ENCODE measurements at regions not wholly inside any gene's neighbourhood (a gene's known extent, or its start where the extent isn't known, plus 50 kb on each side); places are given as distances from the start of the nearest gene placed in this dataset.

DNA sequence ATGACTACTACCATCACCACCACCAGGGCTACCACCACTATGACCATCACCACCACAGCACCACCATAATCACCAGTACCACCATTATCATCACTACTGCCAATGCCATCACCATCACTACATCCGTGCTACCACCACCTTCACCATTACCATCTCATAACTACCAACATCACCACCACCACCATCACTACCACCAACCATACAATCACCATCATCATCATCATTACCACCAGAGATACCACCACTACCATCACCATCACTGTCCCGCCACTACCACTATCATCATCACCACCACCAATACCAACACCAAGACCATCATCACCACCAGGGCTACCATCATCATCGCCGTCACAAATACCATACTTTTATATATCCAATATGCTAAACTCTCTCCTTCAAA is 369.6 kb upstream of the DYNLRB2 start:
- no peak for DNase-seq

DNA sequence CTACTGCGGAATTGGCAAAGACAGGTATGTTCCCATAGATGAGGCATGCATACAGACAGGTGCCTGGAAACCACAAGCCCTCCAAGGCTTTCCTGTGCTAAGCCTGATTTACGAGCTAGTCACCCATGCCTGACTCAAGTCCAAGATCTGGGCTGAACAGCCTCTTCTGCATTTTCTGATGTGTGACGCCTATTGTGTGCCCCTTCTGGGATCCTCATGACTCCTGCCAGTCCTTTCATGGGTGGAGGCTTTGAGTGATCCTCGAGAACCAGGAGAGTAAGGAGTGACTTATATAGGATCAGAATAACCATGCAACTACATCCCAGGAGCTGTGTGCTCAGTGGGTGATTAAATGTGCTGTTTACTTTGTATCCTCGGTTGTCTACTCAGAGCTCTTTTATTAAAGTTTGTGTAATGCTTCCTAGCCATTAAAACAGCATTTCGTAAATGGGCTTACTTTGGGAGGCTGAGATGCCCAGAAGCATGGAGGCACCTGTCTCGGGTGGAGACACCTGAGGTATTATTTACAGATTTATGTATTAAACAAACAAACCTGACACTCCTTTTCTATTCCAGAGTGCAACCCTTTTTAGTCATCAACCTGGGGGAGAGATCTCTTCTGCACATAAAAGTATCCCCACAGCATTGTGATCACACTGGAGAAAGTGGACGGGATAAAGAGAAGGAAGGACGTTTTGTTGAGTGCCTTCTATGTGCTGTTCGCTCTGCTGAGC is 373.0 kb upstream of the DYNLRB2 start:
- DNase-seq = no peak

DNA sequence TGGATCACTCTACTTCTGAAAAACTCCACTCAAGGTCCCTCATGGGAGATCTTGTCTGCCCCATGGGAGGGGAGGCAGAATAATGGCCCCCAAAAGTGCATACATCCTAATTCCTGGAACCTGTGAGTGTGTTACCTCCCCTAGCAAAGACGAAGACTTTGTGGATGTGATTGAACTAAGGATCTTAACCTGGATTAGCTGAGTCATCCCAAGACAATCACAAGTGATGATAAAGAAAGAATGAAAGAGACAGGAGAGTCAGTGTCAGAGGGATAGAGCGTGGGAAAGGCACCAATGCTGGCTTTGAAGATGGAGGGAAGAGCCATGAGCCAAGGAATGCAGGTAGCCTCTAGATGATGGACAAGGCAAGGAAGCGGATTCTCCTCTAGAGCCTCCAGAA is 374.7 kb upstream of the DYNLRB2 start:
- DNase-seq = no peak

DNA sequence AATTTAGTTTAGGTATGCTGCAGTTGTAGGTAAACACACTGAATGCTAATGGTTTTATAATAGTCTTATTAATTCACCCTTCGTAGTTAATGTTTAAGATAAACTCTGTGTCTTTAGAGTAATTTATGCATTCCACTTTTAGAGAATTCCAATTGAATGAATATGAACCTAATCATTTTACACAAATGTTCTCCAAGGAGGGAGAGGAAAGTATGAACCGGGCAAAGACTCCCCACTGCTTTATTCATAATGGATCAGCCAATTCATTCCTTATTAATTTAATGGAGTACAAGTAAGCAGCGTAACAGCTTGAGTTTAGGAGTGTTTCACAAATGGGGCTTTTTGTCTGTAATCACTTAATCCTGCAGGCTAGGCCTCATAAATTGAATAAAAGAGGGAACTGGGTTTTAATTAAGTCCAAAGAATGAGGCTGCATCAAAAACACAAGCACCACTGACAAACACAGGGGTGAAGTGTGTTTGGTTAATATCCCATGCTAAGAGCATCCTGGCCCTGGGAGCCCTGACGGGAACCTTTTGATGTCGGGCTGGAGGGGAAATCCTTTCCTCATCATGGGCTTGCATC is 375.7 kb upstream of the DYNLRB2 start:
- DNase-seq = no peak

DNA sequence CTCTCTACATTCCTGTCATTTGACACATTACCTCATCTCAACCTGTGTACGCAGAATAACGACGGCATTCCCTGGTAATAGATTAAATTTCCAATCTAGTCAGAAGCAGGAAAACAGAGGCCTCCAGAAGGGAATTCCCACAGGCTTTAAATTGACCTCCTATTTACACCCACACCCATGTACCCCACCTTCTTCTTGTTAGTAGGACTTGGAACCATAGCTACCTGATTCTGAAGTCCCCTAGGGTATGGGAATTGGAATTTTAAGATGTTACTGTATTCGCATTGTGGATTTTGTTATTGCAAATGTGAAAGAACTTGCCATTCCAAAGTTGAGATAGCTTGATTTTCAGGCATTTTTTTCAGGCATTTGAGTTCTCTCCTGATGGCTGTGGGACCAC is 377.5 kb upstream of the DYNLRB2 start:
- DNase-seq = no peak

DNA sequence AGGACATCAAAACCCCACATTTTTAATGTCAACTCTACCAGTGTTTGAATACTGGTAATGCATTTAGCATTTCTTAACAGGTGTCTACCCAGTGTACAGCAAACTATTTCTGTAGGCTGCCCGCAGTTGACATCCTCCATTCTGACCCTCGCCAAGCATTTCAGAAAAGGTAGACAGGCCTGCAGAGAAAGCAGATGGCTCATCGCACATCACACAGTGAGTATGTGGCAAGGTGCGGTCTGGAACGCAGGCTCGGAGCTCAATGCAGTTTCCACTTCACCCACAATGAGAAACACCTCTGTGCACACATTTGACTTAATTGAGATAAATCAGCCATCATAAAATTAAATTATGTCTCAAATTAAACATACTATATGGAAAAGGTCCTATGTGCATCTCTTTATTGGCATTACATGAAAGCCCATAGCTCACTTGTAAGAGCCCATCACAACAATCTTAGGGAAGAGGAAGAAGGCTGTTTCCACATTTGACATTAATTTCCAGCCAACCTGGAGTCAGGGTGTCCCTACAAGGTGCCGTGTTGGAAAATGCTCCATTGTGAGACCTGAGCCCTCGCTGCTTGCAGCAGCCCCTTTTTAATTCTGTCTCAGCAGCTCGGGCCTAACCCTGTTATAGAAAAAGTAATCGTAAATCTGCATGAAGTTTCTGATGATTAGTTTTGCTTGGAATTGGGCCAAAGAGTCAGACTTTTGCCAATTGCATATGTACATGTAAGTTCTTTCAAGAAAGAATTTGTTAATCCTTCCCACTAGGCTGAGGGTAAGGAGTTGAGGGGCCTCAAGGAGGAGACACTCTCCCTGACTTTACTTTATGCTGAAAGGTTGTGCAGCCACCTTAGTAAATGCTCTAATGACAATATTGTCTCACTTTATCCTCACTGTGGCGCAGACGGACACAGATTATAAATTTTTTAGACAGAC is 378.7 kb upstream of the DYNLRB2 start:
- DNase-seq = no peak

DNA sequence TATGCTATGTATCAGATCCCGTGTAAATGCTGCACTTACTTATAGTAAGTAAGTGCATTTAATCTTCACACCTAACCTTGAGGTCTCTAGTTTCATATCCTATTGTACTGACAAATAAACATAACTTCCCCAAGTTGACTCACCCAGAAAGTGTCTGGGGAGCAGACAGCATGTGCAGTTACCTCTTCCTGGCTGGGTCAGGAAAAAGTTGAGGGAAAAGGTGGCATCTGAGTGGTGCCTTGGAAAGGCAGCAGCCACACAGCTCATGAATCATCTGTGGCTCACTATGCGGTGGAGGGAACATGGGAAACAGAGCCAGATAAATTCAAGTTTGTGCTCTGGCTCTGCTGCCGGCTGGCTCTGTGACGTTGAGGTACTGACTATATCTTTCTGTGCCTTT is 382.0 kb upstream of the DYNLRB2 start:
- DNase-seq = no peak

DNA sequence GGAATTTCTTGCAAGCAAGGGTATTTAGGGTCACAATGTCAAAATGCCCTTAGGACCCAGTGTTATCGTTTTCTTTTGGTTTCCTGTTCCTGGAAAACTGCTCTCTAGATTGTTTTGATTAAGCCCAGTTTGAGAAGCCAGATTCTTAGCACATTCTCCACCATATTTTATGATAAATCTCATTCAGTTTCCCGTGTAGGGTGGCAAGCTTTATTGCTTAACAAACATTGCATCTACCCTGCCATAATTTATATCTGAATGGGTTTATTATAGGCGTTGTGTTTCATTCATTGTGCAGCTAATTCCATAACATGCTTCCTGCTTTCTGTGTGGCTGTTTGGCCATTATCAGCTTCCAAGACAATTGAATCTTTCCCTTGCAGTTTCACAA is 389.1 kb upstream of the DYNLRB2 start:
- DNase-seq = no peak

DNA sequence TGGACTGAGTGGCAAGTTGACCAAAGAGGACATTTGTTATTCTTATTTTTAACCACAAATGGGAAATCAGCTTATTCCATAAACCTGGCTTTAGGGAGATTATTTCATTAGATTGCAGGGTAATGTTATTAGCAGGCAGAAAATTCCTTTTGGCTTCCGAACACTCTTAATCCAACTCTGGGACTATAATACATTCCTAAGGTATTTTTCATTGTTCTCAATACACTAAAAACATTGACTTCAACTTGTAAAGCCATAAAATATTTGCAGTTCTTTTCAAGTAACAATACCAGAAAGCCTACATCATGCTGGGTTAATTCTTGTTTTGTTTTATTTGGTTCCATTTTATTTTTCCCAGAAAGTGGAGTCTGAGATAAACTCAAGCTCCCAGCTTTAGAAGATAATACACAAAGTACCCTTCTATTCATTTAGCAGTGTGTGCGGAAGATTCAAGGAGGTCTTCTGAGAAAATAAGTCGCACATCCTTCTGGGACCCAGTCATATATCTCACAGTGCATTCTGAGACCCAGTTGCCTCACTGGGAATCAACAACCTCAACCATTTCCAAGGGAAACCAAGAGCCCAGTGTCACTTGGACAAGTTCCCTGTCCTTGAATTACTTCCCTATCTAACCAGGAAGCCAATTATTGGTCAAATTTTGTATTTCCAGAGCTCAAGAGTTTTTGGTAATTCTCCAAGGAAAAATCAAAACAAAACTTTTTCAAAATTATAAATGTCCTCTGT is 389.6 kb upstream of the DYNLRB2 start:
- DNase-seq = no peak

DNA sequence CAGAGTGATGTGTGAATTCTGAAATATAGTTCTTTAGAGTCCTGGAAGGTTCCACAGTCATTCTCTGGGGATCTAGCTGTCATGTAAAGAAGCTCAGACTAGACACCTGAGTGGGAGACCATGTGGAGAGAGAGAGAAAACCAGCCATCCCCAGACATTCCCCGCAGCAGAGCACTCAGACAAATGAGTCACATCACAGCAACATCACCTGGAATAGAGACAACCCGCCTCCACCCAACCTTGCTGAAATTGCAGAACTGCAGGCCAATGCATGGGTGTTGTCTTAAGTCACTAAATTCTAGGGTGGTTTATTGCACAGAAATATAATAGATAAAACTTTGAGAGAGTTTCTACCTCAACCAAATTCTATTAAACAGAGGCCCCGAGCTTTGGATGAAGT is 392.0 kb upstream of the DYNLRB2 start:
- DNase-seq = no peak

DNA sequence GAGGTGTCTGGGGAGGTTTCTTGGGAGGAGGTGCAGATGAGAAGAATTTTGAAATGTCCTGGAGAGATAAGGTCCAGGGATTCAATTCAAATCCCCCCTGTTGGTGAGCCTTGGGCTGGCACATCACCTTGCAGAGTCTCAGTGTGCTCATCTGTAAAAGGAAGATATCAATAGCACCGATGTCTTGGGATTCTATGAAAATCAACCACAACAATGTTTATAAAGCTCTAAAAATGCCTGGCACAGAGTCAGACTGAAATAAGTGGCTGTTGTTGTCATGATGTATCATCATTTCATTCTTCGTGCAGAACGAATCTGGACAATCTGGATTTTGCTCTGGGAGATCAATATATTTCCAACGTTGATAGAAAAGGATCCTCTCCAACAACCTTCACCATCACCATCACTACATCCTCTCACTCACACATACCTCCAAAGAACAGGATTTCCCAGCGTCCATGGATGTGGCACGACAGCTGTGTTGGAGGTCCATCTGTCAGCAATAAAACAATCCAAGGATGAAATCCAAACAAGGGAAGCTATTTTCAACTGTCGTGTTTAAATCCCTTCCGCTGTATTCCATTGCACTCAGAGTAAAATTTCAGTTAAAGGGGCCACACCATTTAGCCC is 393.7 kb upstream of the DYNLRB2 start:
- DNase-seq = no peak

DNA sequence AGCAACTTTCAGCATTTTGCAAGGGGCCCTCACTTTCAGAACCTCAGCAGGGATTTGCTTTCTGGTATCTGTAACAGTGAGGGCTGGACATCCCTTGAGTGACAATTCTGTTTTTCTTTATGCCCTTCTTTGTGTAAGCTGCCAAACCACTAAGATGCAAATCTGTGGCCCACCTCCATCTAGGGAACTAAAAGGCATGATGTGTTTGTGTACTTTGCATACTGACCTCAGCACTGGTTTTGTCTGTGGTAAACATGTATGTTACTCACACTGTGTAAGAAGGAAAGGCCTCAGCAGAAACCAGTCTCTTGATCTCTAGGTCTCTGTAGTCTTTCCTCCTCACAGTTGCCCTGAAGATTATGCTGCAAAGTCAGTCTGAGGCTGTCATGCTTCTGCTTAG is 396.6 kb upstream of the DYNLRB2 start:
- DNase-seq = no peak

DNA sequence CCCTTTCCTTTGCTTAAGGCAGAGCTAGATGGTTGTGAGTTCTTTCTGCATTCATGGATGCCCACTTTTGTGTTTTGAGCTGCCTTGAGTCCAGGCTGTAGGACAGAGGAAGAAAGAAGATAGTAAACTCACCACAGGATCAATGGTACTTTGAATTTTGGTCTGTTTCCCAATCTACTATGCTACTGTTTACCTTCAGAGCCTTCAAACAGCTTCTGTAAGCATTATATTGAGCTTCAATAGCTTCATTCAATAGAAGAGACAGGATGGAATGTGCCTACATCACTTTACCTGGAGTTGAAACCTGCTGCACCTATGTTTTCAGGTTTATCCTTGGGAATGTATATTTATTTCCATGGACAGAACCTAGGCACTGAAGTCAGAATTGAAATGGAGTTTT is 397.9 kb upstream of the DYNLRB2 start:
- DNase-seq = no peak

DNA sequence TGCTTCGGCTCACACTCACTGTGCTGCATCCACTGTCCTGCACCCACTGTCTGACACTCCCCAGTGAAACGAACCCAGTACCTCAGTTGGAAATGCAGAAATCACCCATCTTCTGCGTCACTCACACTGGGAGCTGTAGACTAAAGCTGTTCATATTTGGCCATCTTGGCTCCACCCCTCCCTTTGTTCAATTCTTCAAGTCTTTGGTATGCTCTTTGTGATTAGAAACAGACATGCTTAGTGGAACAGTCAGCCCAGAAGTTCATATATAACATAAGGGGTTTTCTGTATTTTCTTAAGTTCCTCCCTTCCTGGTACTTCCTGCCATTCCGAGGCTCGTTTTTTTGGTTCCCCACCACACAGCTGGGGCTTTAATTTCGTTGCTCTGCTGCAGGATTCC is 398.5 kb upstream of the DYNLRB2 start:
- no peak for DNase-seq

DNA sequence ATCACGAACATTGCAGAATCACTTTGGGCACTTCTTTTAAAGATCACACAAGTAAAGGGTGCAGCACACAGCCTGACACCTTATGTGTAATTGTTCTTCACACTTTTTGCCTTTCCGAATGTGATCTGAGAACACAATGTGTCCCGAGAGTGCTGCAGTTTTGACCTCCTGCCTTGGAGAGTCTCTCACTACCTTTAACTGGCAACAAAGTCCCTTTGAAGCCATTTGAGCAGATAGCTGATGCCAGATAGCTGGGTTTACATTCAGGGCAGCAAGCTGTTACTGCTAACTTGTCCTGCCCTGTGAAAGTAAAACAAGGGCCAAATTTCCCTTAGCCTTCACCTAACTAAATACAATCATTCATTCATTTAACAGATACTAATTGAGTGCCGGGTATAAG is 411.0 kb upstream of the DYNLRB2 start:
- DNase-seq = no peak

DNA sequence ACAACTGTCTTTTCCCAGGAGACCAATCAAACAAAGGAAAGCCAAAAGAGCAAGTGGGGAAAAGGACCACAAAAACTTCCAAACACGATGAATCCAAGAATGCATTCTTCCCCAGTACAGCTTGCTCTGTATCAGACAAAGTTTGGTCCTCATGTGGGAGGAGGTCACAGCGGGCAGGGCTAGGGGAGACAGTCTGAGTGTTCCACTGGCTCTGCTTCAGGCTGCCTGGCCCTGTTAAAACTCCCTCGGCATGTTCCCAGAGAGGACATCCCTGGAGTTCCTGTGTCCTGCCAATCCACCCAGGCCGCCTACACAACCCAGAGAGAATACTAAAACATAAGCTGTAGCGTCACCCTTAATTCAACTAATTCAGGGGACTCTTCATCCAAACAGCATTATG is 415.1 kb upstream of the DYNLRB2 start:
- no peak for DNase-seq

DNA sequence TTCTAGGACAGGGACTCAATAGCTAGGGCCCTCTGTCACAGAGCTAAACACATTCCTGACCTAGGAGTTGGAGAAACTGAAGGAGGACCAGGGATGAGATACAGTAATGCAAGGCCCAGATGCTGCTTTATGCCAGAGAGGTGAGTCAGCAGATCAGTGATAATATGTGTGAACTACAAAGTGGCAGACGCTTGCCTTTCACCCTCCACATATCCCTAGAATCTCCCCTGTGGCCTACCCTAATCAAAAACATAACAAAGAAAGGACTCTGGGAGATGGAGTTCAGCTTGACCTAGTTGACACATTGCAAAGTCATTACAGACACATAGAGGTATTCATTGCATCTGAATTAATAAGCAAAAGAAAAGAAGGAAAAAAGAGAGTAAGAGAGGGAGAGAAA is 417.6 kb upstream of the DYNLRB2 start:
- no peak for DNase-seq

DNA sequence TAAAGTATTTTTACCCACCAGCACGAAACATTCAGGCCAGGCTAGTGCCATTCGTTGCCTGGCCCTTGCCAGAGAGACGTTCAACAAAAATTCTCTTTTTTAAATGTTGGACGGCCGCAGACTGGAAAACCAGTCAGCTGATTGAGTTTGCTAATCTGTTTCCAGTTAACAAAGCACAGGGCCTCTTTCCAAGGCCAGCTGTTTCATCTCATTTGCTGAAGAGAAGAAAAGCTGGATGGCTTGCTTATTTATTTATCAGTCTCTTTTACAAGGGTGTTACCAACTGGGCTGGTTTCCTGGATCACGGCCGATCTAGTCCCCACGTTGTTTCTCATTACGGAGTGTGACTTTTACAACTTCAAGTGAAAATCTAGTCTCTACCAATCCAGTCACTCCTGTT is 418.7 kb upstream of the DYNLRB2 start:
- no peak for DNase-seq

DNA sequence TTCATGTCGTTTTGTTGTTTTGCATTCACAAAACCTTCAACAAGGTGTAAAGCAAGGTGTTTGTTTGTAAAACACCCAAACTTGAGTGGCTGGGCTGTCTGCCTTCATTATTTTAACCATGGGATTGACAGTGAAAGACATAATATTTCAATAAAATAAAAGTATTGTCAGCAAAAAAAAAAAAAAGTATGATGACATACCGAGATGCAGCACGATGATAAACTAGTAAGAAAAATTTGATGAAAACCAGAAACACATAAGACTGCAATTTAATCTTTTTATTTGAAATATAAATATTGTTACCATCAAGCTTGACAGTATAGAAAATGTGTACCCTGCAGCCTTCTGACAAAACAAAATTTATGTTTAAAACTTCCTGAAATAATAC is 419.3 kb upstream of the DYNLRB2 start:
- DNase-seq = no peak

DNA sequence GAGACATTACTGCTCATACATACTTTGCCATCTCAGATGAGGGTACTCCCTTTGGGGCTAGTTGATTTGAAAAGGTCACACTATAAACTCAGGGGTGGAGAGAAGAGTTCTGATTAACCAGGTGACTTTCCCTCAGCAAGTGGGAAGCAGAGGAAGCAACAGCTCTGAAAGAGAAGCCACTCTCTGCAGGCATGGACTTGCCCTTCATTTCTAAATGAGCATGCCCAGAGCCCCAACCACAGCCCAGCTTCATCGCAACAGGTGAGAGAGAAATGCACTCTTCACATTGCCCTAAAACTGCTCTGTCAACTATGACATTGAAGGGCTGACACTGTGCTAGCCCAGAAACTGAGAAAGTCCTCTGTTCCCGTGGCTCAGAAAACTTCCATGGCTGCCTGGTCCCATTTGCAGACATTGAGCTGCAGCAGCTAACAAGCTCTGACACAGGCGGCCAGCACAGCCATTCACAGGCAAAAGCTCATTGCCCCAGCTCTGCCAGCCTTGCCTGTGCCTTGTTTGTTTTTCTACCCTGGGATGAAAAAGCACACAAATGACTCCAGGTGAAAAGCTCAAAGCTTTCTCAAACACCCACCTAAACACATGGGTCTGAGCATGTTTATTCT is 419.8 kb upstream of the DYNLRB2 start:
- no peak for DNase-seq

DNA sequence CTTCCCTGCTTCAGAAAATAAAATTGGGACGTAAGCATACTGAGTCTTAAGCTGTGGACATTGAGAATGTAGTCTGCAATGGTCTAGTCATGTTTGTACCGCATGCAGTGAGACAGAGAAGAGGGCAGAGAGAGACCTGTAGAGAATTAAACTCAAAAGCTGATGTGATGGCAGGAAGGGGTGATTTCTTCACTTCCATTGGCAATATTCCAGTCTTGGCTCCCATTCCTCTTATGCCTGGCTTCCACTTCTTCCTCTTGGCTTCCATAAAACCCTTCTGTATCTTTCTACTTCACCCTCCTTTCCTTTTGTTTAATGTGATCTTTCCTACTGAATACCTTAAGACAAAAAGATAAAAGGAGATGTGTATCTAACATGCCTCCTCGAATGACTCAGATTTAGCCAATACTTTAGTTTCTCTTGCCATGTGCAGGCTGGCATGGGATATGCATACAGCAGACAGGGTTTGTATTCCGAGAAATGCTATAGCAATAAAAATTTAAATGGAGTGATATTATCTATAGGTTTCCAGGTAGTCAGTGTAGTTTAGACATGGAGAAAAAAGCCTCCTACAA is 423.1 kb upstream of the DYNLRB2 start:
- DNase-seq = no peak

DNA sequence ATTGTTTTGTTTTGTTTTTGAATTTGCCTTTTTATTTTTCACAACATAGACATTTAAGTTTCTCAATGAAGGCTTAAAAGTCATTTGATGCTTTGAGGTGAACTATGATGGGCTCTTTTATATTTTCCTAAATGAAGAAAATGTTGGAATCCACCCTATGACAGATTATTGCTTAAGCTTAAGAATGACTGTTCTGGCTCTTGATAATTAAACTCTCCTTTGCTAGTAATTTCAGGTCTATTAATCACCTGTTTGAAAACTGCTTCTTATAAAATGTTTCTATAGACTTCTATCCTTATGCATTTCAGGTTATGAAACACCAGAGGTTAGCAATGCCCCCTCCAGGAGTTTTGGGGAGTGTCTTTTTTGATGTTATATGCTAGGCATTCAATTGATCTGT is 424.1 kb upstream of the DYNLRB2 start:
- DNase-seq = no peak
